Endothelial cell of umbilical vein (primary cell): ENCODE measurements at regions not wholly inside any gene's neighbourhood (a gene's known extent, or its start where the extent isn't known, plus 50 kb on each side); places are given as distances from the start of the nearest gene placed in this dataset.

Source experiments
- BruUV-seq: library from RNA; stranded (reverse); fragments of 400-500 nt; replicated peaks from 2 replicates; lab custom pipeline; 2021; lab: Mats Ljungman, UMichigan
- CTCF ChIA-PET: fragments of 300-600, 350-600 bp; sonication (Branson Sonifier 250); formaldehyde crosslinking; loops from one replicate; lab custom pipeline; 2021; ENCODE audit warnings: antibody characterized with exemption, inconsistent platforms; lab: Charles Lee
- POLR2A ChIA-PET: fragments of 300-600, 350-600 bp; sonication (Branson Sonifier 250); formaldehyde crosslinking; loops from one replicate; lab custom pipeline; 2021; ENCODE audit warnings: antibody characterized with exemption, inconsistent platforms; lab: Charles Lee
- DNase-seq: peaks from one replicate; pipeline ENCODE4 v3.0.0-alpha.2; 2011; ENCODE audit warnings: low read depth, low spot score
- FAIRE-seq: peaks from 2 replicates; lab custom pipeline; 2011; peaks lifted over from hg19 to GRCh38; lab: Jason Lieb, UNC
- H2AFZ ChIP-seq: 2 replicates; pipeline ENCODE4 v1.6.0; 2012; ENCODE audit warnings: low read depth, low read length, control low read depth, inconsistent platforms
- H3K27ac ChIP-seq: 2 replicates; pipeline ENCODE4 v1.5.1; 2011; ENCODE audit warnings: low read depth, mild to moderate bottlenecking, control low read depth, low read length, moderate library complexity; ENCODE audit not compliant: insufficient read depth
- H3K27me3 ChIP-seq, 2 experiments: 2 replicates each; pipeline versions ENCODE4 v1.6.0 to v1.6.1; 2011; ENCODE audit warnings: low read length in 2 of 2, mixed read lengths in 1 of 2; ENCODE audit not compliant: control insufficient read depth in 2 of 2, insufficient read depth in 2 of 2
- H3K36me3 ChIP-seq, 2 experiments: 2 replicates in 1 of 2; 3 replicates in 1 of 2; pipeline ENCODE4 v1.5.1; 2011; ENCODE audit warnings: low read length in 2 of 2, mild to moderate bottlenecking in 1 of 2, moderate library complexity in 1 of 2; ENCODE audit not compliant: control insufficient read depth in 2 of 2, insufficient read depth in 2 of 2; ENCODE audit errors: extremely low read depth in 1 of 2
- H3K4me1 ChIP-seq: 3 replicates; pipeline ENCODE4 v1.5.1; 2011; ENCODE audit warnings: mild to moderate bottlenecking, low read length; ENCODE audit not compliant: control insufficient read depth, insufficient read depth; ENCODE audit errors: extremely low read depth
- H3K4me2 ChIP-seq: 2 replicates; pipeline ENCODE4 v1.6.1; 2011; ENCODE audit warnings: low read length, control low read depth, mixed read lengths; ENCODE audit not compliant: insufficient read depth
- H3K4me3 ChIP-seq, 3 experiments: fragments of 200-600 bp in 1 of 3; sonication (generic), shearing (Covaris generic) in 1 of 3; replicated peaks in 1 of 3; 2 replicates each; pipeline ENCODE4 v1.5.1; 2011 to 2016; ENCODE audit warnings: control low read depth in 3 of 3, low read length in 3 of 3, mild to moderate bottlenecking in 2 of 3, inconsistent platforms in 1 of 3, low read depth in 1 of 3, moderate library complexity in 1 of 3; ENCODE audit not compliant: insufficient read depth in 1 of 3
- H3K79me2 ChIP-seq: 2 replicates; pipeline ENCODE4 v1.6.0; 2012; ENCODE audit warnings: low read length, inconsistent platforms; ENCODE audit not compliant: control insufficient read depth, insufficient read depth
- H3K9ac ChIP-seq: replicated peaks from 2 replicates; pipeline ENCODE3; 2011; ENCODE audit warnings: low read length, control low read depth; ENCODE audit not compliant: insufficient read depth; ENCODE audit errors: extremely low read depth
- H3K9me1 ChIP-seq: replicated peaks from 3 replicates; pipeline ENCODE4 v1.6.0; 2011; ENCODE audit warnings: mild to moderate bottlenecking, low read length; ENCODE audit not compliant: control insufficient read depth, insufficient read depth; ENCODE audit errors: extremely low read depth
- H3K9me3 ChIP-seq: replicated peaks from 2 replicates; pipeline ENCODE4 v1.5.1; 2012; ENCODE audit warnings: low read length, inconsistent platforms; ENCODE audit not compliant: control insufficient read depth, insufficient read depth
- H4K20me1 ChIP-seq: replicated peaks from 2 replicates; pipeline ENCODE3; 2011; ENCODE audit warnings: mild to moderate bottlenecking, low read length; ENCODE audit not compliant: control insufficient read depth, insufficient read depth; ENCODE audit errors: extremely low read depth
- CTCF ChIP-seq, 2 donors: IDR thresholded peaks; 1 replicate in 1 of 2; 2 replicates in 1 of 2; pipeline ENCODE4 v1.5.1; 2011; ENCODE audit warnings: low read length in 2 of 2, mild to moderate bottlenecking in 2 of 2, moderate library complexity in 2 of 2, control low read depth in 1 of 2, inconsistent platforms in 1 of 2, low read depth in 1 of 2; ENCODE audit not compliant: insufficient read depth in 1 of 2; ENCODE audit errors: extremely low read depth in 1 of 2
- EZH2 ChIP-seq: IDR thresholded peaks from 2 replicates; pipeline ENCODE4 v1.6.1; 2012; ENCODE audit warnings: borderline replicate concordance, low read depth, mild to moderate bottlenecking, moderate library complexity, low read length, inconsistent platforms; ENCODE audit not compliant: severe bottlenecking
- FOS ChIP-seq: IDR thresholded peaks from 2 replicates; pipeline ENCODE4 v1.6.1; 2011; ENCODE audit warnings: mild to moderate bottlenecking, low read length, moderate library complexity, borderline replicate concordance; ENCODE audit not compliant: insufficient read depth
- GATA2 ChIP-seq: IDR thresholded peaks from 2 replicates; pipeline ENCODE4 v1.7.0; 2011; ENCODE audit warnings: low read depth, mild to moderate bottlenecking, moderate library complexity, mixed read lengths, low read length; ENCODE audit not compliant: insufficient read length, insufficient read depth
- JUN ChIP-seq: IDR thresholded peaks from 2 replicates; pipeline ENCODE4 v1.6.1; 2011; ENCODE audit warnings: borderline replicate concordance, low read depth; ENCODE audit not compliant: insufficient read length, insufficient read depth
- MAX ChIP-seq: IDR thresholded peaks from 2 replicates; pipeline ENCODE4 v1.6.1; 2011; ENCODE audit not compliant: insufficient read depth, insufficient read length
- MYC ChIP-seq: IDR thresholded peaks from one replicate; pipeline ENCODE4 v1.6.1; 2011; ENCODE audit warnings: mild to moderate bottlenecking, low read depth, low read length
- POLR2A ChIP-seq: IDR thresholded peaks from 2 replicates; pipeline ENCODE4 v1.6.1; 2012; ENCODE audit warnings: low read depth, mild to moderate bottlenecking, control low read depth, low read length
- POLR2AphosphoS5 ChIP-seq: IDR thresholded peaks from 2 replicates; pipeline ENCODE4 v1.6.1; 2012; ENCODE audit warnings: low read depth, mild to moderate bottlenecking, control low read depth, low read length, moderate library complexity; ENCODE audit not compliant: insufficient read depth
- dilution Hi-C: fragments of 300-500 bp; cut with MboI; formaldehyde crosslinking; loops from one replicate; pipeline ENCODE4 v1.15.0; 2019; ENCODE audit warnings: low sequenced_read_pairs; ENCODE audit not compliant: extremely low pct_ligation_motif_present
- intact Hi-C: fragments of 100-400 bp; cut with micrococcal nuclease; formaldehyde crosslinking; loops from one replicate; pipeline ENCODE4 v1.10.0; 2022

GRCh38 chr4:38461342-38461741 lies 202.7 kb upstream of the KLF3 start:
- intact Hi-C loops (no loop called here), dilution Hi-C loops (no loop called here)
- Histone ChIP-seq H3K27ac (no peak overlapping the region), H3K79me2 (no peaks in the 10 kb centered on the region), H3K9me1 (no peaks in the 10 kb centered on the region), H3K9ac (no peak overlapping the region), H3K4me3 (no peak overlapping the region), H3K9me3 (no peaks in the 10 kb centered on the region), H3K27me3 (peaks cover 2 to 8% of the 10 kb centered on the region in 2 experiments), H3K4me2 (no peak overlapping the region), H2AFZ (no peak overlapping the region), H4K20me1 (no peaks in the 10 kb centered on the region), H3K36me3 (no peaks in the 10 kb centered on the region), H3K4me1 (no peaks in the 10 kb centered on the region)
- BruUV-seq = no TSS peak
- CTCF ChIA-PET = no interaction called here
- FAIRE-seq = no peak
- DNase-seq = no peak
- no peak for TF ChIP-seq MYC
- TF ChIP-seq JUN = no peak
- TF ChIP-seq GATA2 = no peak
- TF ChIP-seq EZH2 = no peak
- TF ChIP-seq POLR2AphosphoS5 = no peak
- TF ChIP-seq POLR2A = no peak
- no peak for TF ChIP-seq MAX
- TF ChIP-seq CTCF (IDR thresholded peaks at IDR 0.05; ENCODE audit: extremely low read depth in 1 of 2, insufficient read depth in 1 of 2, low read depth in 1 of 2, low read length in 2 of 2) = no peak
- TF ChIP-seq FOS = no peak
- POLR2A ChIA-PET = no interaction called here
